Endothelial cell of umbilical vein (primary cell): ENCODE measurements at regions not wholly inside any gene's neighbourhood (a gene's known extent, or its start where the extent isn't known, plus 50 kb on each side); places are given as distances from the start of the nearest gene placed in this dataset.

ENCODE experiments used
- BruUV-seq: library from RNA; stranded (reverse); fragments of 400-500 nt; replicated peaks from 2 replicates; lab custom pipeline; 2021; lab: Mats Ljungman, UMichigan
- CTCF ChIA-PET: fragments of 300-600, 350-600 bp; sonication (Branson Sonifier 250); formaldehyde crosslinking; loops from one replicate; lab custom pipeline; 2021; ENCODE audit warnings: antibody characterized with exemption, inconsistent platforms; lab: Charles Lee
- POLR2A ChIA-PET: fragments of 300-600, 350-600 bp; sonication (Branson Sonifier 250); formaldehyde crosslinking; loops from one replicate; lab custom pipeline; 2021; ENCODE audit warnings: antibody characterized with exemption, inconsistent platforms; lab: Charles Lee
- DNase-seq: peaks from one replicate; pipeline ENCODE4 v3.0.0-alpha.2; 2011; ENCODE audit warnings: low read depth, low spot score
- FAIRE-seq: peaks from 2 replicates; lab custom pipeline; 2011; peaks lifted over from hg19 to GRCh38; lab: Jason Lieb, UNC
- H2AFZ ChIP-seq: 2 replicates; pipeline ENCODE4 v1.6.0; 2012; ENCODE audit warnings: low read depth, low read length, control low read depth, inconsistent platforms
- H3K27ac ChIP-seq: 2 replicates; pipeline ENCODE4 v1.5.1; 2011; ENCODE audit warnings: low read depth, mild to moderate bottlenecking, control low read depth, low read length, moderate library complexity; ENCODE audit not compliant: insufficient read depth
- H3K27me3 ChIP-seq, 2 experiments: 2 replicates each; pipeline versions ENCODE4 v1.6.0 to v1.6.1; 2011; ENCODE audit warnings: low read length in 2 of 2, mixed read lengths in 1 of 2; ENCODE audit not compliant: control insufficient read depth in 2 of 2, insufficient read depth in 2 of 2
- H3K36me3 ChIP-seq, 2 experiments: 2 replicates in 1 of 2; 3 replicates in 1 of 2; pipeline ENCODE4 v1.5.1; 2011; ENCODE audit warnings: low read length in 2 of 2, mild to moderate bottlenecking in 1 of 2, moderate library complexity in 1 of 2; ENCODE audit not compliant: control insufficient read depth in 2 of 2, insufficient read depth in 2 of 2; ENCODE audit errors: extremely low read depth in 1 of 2
- H3K4me1 ChIP-seq: 3 replicates; pipeline ENCODE4 v1.5.1; 2011; ENCODE audit warnings: mild to moderate bottlenecking, low read length; ENCODE audit not compliant: control insufficient read depth, insufficient read depth; ENCODE audit errors: extremely low read depth
- H3K4me2 ChIP-seq: 2 replicates; pipeline ENCODE4 v1.6.1; 2011; ENCODE audit warnings: low read length, control low read depth, mixed read lengths; ENCODE audit not compliant: insufficient read depth
- H3K4me3 ChIP-seq, 3 experiments: fragments of 200-600 bp in 1 of 3; sonication (generic), shearing (Covaris generic) in 1 of 3; replicated peaks in 1 of 3; 2 replicates each; pipeline ENCODE4 v1.5.1; 2011 to 2016; ENCODE audit warnings: control low read depth in 3 of 3, low read length in 3 of 3, mild to moderate bottlenecking in 2 of 3, inconsistent platforms in 1 of 3, low read depth in 1 of 3, moderate library complexity in 1 of 3; ENCODE audit not compliant: insufficient read depth in 1 of 3
- H3K79me2 ChIP-seq: 2 replicates; pipeline ENCODE4 v1.6.0; 2012; ENCODE audit warnings: low read length, inconsistent platforms; ENCODE audit not compliant: control insufficient read depth, insufficient read depth
- H3K9ac ChIP-seq: replicated peaks from 2 replicates; pipeline ENCODE3; 2011; ENCODE audit warnings: low read length, control low read depth; ENCODE audit not compliant: insufficient read depth; ENCODE audit errors: extremely low read depth
- H3K9me1 ChIP-seq: replicated peaks from 3 replicates; pipeline ENCODE4 v1.6.0; 2011; ENCODE audit warnings: mild to moderate bottlenecking, low read length; ENCODE audit not compliant: control insufficient read depth, insufficient read depth; ENCODE audit errors: extremely low read depth
- H3K9me3 ChIP-seq: replicated peaks from 2 replicates; pipeline ENCODE4 v1.5.1; 2012; ENCODE audit warnings: low read length, inconsistent platforms; ENCODE audit not compliant: control insufficient read depth, insufficient read depth
- H4K20me1 ChIP-seq: replicated peaks from 2 replicates; pipeline ENCODE3; 2011; ENCODE audit warnings: mild to moderate bottlenecking, low read length; ENCODE audit not compliant: control insufficient read depth, insufficient read depth; ENCODE audit errors: extremely low read depth
- EZH2 ChIP-seq: IDR thresholded peaks from 2 replicates; pipeline ENCODE4 v1.6.1; 2012; ENCODE audit warnings: borderline replicate concordance, low read depth, mild to moderate bottlenecking, moderate library complexity, low read length, inconsistent platforms; ENCODE audit not compliant: severe bottlenecking
- FOS ChIP-seq: IDR thresholded peaks from 2 replicates; pipeline ENCODE4 v1.6.1; 2011; ENCODE audit warnings: mild to moderate bottlenecking, low read length, moderate library complexity, borderline replicate concordance; ENCODE audit not compliant: insufficient read depth
- JUN ChIP-seq: IDR thresholded peaks from 2 replicates; pipeline ENCODE4 v1.6.1; 2011; ENCODE audit warnings: borderline replicate concordance, low read depth; ENCODE audit not compliant: insufficient read length, insufficient read depth
- MYC ChIP-seq: IDR thresholded peaks from one replicate; pipeline ENCODE4 v1.6.1; 2011; ENCODE audit warnings: mild to moderate bottlenecking, low read depth, low read length
- dilution Hi-C: fragments of 300-500 bp; cut with MboI; formaldehyde crosslinking; loops from one replicate; pipeline ENCODE4 v1.15.0; 2019; ENCODE audit warnings: low sequenced_read_pairs; ENCODE audit not compliant: extremely low pct_ligation_motif_present
- intact Hi-C: fragments of 100-400 bp; cut with micrococcal nuclease; formaldehyde crosslinking; loops from one replicate; pipeline ENCODE4 v1.10.0; 2022

DNA sequence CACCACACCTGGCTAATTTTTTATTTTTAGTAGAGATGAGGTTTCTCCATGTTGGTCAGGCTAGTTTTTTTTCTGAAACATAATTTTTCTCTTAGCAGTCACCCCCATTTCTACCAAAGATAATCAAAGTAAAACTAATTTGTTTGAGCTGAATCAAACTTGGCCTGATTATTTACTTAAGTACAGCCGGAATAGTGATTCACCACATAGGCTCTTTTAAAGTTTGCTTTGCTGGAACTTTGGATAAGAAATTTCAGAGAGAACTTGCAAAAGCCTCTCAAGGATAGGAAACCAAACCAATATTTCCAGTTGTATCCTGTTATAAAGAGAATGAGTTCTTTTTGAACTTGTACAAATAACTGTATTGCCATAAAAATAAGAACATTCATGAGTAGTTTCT, 105.0 kb upstream of the SYNCRIP start:
- no TSS peak for BruUV-seq
- Histone ChIP-seq H3K27ac (no peak overlapping the region), H3K4me1 (no peaks in the 10 kb centered on the region), H3K4me2 (peak overlapping the region; percentile 17), H3K9me1 (no peaks in the 10 kb centered on the region), H3K9ac (no peak overlapping the region), H3K79me2 (no peaks in the 10 kb centered on the region), H2AFZ (no peak overlapping the region), H3K4me3 (no peak overlapping the region), H3K27me3 (no peaks in the 10 kb centered on the region), H4K20me1 (no peaks in the 10 kb centered on the region), H3K36me3 (no peaks in the 10 kb centered on the region), H3K9me3 (no peaks in the 10 kb centered on the region)
- DNase-seq (peak; percentile 15), FAIRE-seq (no peak)
- TF ChIP-seq EZH2 (no peak), FOS (peak; percentile 11), MYC (no peak)
- intact Hi-C loops (no loop called here), dilution Hi-C loops (no loop called here)
- CTCF ChIA-PET = interaction anchor here (0.7 to 1.2 kb wide), 3 partner anchors 9 to 16 kb away, joined by 3 to 4 read pairs (median 3); no protein-coding TSS in a partner anchor
- POLR2A ChIA-PET = no interaction called here

DNA sequence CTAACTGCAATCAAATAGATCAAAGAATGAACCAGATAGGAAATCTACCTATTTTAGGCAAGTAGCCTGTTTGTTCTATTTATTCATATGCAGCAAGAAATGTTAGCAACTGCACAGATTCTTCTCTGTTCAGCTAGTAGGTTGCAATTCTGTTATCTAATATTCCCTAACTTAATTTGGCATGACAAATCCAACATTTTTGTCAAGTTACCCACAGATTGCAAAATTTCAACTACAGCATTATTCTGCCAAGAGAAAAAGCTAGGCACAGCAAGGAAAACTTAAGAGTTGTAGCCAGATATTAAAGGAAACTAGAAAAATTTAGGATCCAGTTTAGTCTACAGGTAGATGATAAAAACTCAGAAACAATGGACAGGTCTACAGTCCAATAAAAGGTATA, 104.4 kb upstream of the SYNCRIP start:
- no peaks in the 10 kb centered on the region for H3K79me2 ChIP-seq
- no peaks in the 10 kb centered on the region for H3K4me1 ChIP-seq
- FAIRE-seq (no peak), DNase-seq (no peak)
- no peak overlapping the region for H3K27ac ChIP-seq
- dilution Hi-C loops = no loop called here
- ChIA-PET CTCF (interaction anchor here (1.2 kb wide), 1 partner anchor 10 kb away, joined by 4 read pairs; no protein-coding TSS in a partner anchor), POLR2A (no interaction called here)
- H3K36me3 ChIP-seq = no peaks in the 10 kb centered on the region
- H3K4me2 ChIP-seq = no peak overlapping the region
- no peaks in the 10 kb centered on the region for H3K27me3 ChIP-seq
- no peaks in the 10 kb centered on the region for H4K20me1 ChIP-seq
- BruUV-seq = no TSS peak
- H3K4me3 ChIP-seq = no peak overlapping the region
- intact Hi-C loops = no loop called here
- H3K9ac ChIP-seq = no peak overlapping the region
- TF ChIP-seq EZH2 (no peak), JUN (no peak)
- no peaks in the 10 kb centered on the region for H3K9me1 ChIP-seq
- no peak overlapping the region for H2AFZ ChIP-seq
- H3K9me3 ChIP-seq = no peaks in the 10 kb centered on the region
